WTC11 (cell line): ENCODE measurements at regions not wholly inside any gene's neighbourhood (a gene's known extent, or its start where the extent isn't known, plus 50 kb on each side); places are given as distances from the start of the nearest gene placed in this dataset.

Source experiments
- ATAC-seq: fragments of 200-7000 bp; cut with Tn5 transposase; 2 replicates; pipeline ENCODE4 v1.10.0; 2021; ENCODE audit warnings: mild to moderate bottlenecking, moderate library complexity
- CTCF ChIA-PET: fragments of 300-600 bp; sonication (Branson Sonifier 250); formaldehyde crosslinking; loops from one replicate; lab custom pipeline; 2021; ENCODE audit warnings: antibody characterized with exemption; lab: Charles Lee
- POLR2A ChIA-PET: fragments of 350-600 bp; sonication (Branson Sonifier 250); formaldehyde crosslinking; loops from one replicate; lab custom pipeline; 2021; ENCODE audit warnings: antibody characterized with exemption; lab: Charles Lee
- DNase-seq: peaks from one replicate; pipeline ENCODE4 v3.0.0; 2021; ENCODE audit warnings: low spot score
- H3K27ac Mint-ChIP-seq: 2 replicates; pipeline ENCODE4 v1.8.0; 2021; ENCODE audit warnings: mixed read lengths
- H3K27me3 Mint-ChIP-seq: 2 replicates; pipeline ENCODE4 v1.8.0; 2021; ENCODE audit warnings: low read depth, mild to moderate bottlenecking, moderate library complexity, mixed read lengths
- H3K36me3 Mint-ChIP-seq: 2 replicates; pipeline ENCODE4 v1.8.0; 2021; ENCODE audit warnings: mixed read lengths
- H3K4me1 Mint-ChIP-seq: 2 replicates; pipeline ENCODE4 v1.8.0; 2022; ENCODE audit warnings: mixed read lengths
- H3K4me3 Mint-ChIP-seq: 2 replicates; pipeline ENCODE4 v1.8.0; 2021; ENCODE audit warnings: mild to moderate bottlenecking, moderate library complexity, mixed read lengths
- H3K9me3 Mint-ChIP-seq: 2 replicates; pipeline ENCODE4 v1.8.0; 2021; ENCODE audit warnings: mixed read lengths
- ESRRA ChIP-seq: sonication (generic); formaldehyde crosslinking; IDR thresholded peaks from 2 replicates; pipeline ENCODE4 v1.8.1; 2022; ENCODE audit warnings: mild to moderate bottlenecking, missing genetic modification reagents, borderline replicate concordance
- FOXJ3 ChIP-seq: sonication (generic); formaldehyde crosslinking; IDR thresholded peaks from 2 replicates; pipeline ENCODE4 v1.9.0; 2021; ENCODE audit warnings: missing genetic modification reagents, mild to moderate bottlenecking, borderline replicate concordance
- FOXP1 ChIP-seq: sonication (generic); formaldehyde crosslinking; IDR thresholded peaks from 2 replicates; pipeline ENCODE4 v1.8.0; 2022; ENCODE audit warnings: missing genetic modification reagents, mild to moderate bottlenecking, moderate library complexity, borderline replicate concordance
- GABPB1 ChIP-seq: sonication (generic); formaldehyde crosslinking; IDR thresholded peaks from 2 replicates; pipeline ENCODE4 v1.8.1; 2023; ENCODE audit warnings: mild to moderate bottlenecking, missing genetic modification reagents
- GTF2I ChIP-seq: fragments of 250-450 bp; sonication (Bioruptor Pico); conservative IDR thresholded peaks from 2 replicates; pipeline ENCODE4 v1.4.0; 2021; ENCODE audit warnings: mild to moderate bottlenecking
- HMGA2 ChIP-seq: fragments of 250-450 bp; sonication (Bioruptor Pico); IDR thresholded peaks from 2 replicates; pipeline ENCODE4 v1.4.0; 2021; ENCODE audit warnings: mild to moderate bottlenecking, moderate library complexity
- NFATC4 ChIP-seq: fragments of 250-450 bp; sonication (Bioruptor Pico); IDR thresholded peaks from 2 replicates; pipeline ENCODE4 v1.9.0; 2021; ENCODE audit warnings: mild to moderate bottlenecking
- NFE2L1 ChIP-seq: sonication (generic); formaldehyde crosslinking; IDR thresholded peaks from 2 replicates; pipeline ENCODE4 v1.8.1; 2023; ENCODE audit warnings: missing genetic modification reagents
- NR2C2 ChIP-seq: sonication (generic); formaldehyde crosslinking; IDR thresholded peaks from 2 replicates; pipeline ENCODE4 v1.8.0; 2022; ENCODE audit warnings: mild to moderate bottlenecking, missing genetic modification reagents
- NR3C1 ChIP-seq: sonication (generic); formaldehyde crosslinking; conservative IDR thresholded peaks from 2 replicates; pipeline ENCODE4 v1.8.1; 2023; ENCODE audit warnings: low read depth, mild to moderate bottlenecking, missing genetic modification reagents
- PRRX2 ChIP-seq: fragments of 250-450 bp; sonication (Bioruptor Pico); IDR thresholded peaks from 2 replicates; pipeline ENCODE4 v1.8.0; 2021; ENCODE audit warnings: mild to moderate bottlenecking
- SMAD4 ChIP-seq: sonication (generic); formaldehyde crosslinking; IDR thresholded peaks from 2 replicates; pipeline ENCODE4 v1.8.0; 2022; ENCODE audit warnings: mild to moderate bottlenecking, missing genetic modification reagents
- SP1 ChIP-seq: sonication (generic); formaldehyde crosslinking; conservative IDR thresholded peaks from 2 replicates; pipeline ENCODE4 v1.8.1; 2022; ENCODE audit warnings: missing genetic modification reagents
- TEAD1 ChIP-seq: sonication (generic); formaldehyde crosslinking; IDR thresholded peaks from 2 replicates; pipeline ENCODE4 v1.8.0; 2022; ENCODE audit warnings: mild to moderate bottlenecking, missing genetic modification reagents
- TEAD4 ChIP-seq: sonication (generic); formaldehyde crosslinking; IDR thresholded peaks from 2 replicates; pipeline ENCODE4 v1.8.0; 2022; ENCODE audit warnings: mild to moderate bottlenecking, missing genetic modification reagents
- ZNF317 ChIP-seq: sonication (generic); formaldehyde crosslinking; IDR thresholded peaks from 2 replicates; pipeline ENCODE4 v1.8.1; 2023; ENCODE audit warnings: low read depth, mild to moderate bottlenecking, moderate library complexity, missing genetic modification reagents, borderline replicate concordance
- TF ChIP-seq, protein P1 (sequence below): fragments of 250-450 bp; sonication (Bioruptor Pico); IDR thresholded peaks from 2 replicates; pipeline ENCODE4 v2.1.2; 2022; ENCODE audit warnings: mild to moderate bottlenecking, moderate library complexity
- TF ChIP-seq, protein P2 (sequence below): sonication (generic); formaldehyde crosslinking; IDR thresholded peaks from 2 replicates; pipeline ENCODE4 v1.8.0; 2022; ENCODE audit warnings: mild to moderate bottlenecking, missing genetic modification reagents
- TF ChIP-seq, protein P3 (sequence below): sonication (generic); formaldehyde crosslinking; IDR thresholded peaks from 2 replicates; pipeline ENCODE4 v1.8.1; 2022; ENCODE audit warnings: missing genetic modification reagents, borderline replicate concordance
- TF ChIP-seq, protein P4 (sequence below): sonication (generic); formaldehyde crosslinking; IDR thresholded peaks from 2 replicates; pipeline ENCODE4 v1.8.1; 2023; ENCODE audit warnings: mild to moderate bottlenecking, missing genetic modification reagents
- TF ChIP-seq, protein P5 (sequence below): sonication (generic); formaldehyde crosslinking; IDR thresholded peaks from 2 replicates; pipeline ENCODE4 v1.8.1; 2023; ENCODE audit warnings: mild to moderate bottlenecking, moderate library complexity, missing genetic modification reagents
- TF ChIP-seq, protein P6 (sequence below): fragments of 250-450 bp; sonication (Bioruptor Pico); IDR thresholded peaks from 2 replicates; pipeline ENCODE4 v1.9.0; 2021; ENCODE audit warnings: moderate library complexity, mild to moderate bottlenecking, inconsistent platforms, borderline replicate concordance
- TF ChIP-seq, protein P7 (sequence below): sonication (generic); formaldehyde crosslinking; conservative IDR thresholded peaks from 2 replicates; pipeline ENCODE4 v1.8.1; 2022; ENCODE audit warnings: mild to moderate bottlenecking, missing genetic modification reagents

DNA sequence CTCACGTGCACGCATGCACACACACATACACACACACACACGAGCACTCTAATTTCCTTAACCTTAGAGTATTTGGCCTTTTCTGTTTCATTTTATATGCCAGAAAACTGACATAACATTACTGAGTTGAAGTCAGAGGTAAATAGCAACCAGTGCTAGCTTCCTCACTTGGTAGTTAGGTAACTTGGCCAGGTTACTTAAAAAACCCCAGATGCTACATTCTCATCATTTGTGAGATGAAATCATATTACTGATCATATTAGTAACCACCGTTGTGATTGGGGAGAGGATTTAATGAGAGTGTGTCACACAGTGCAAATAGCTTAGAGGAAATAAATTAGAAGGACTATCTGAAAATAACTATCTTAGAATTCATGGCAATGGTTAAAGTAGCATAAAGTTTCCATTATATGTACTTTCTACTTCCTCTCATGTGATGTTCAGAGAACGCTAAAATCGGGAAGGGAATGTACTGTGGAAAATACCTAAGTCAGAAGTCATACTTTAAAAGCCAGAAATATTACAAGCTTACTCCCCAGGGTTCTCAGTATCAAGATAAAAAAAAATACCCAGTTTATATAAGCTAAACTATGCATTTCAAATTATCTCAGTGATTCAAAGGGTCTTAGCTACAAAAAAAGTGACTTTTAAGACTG, 120.5 kb downstream of the TUSC1 start:
- no peaks in the 10 kb centered on the region for H3K36me3 Mint-ChIP-seq
- DNase-seq (no peak), ATAC-seq (no peak)
- H3K27me3 Mint-ChIP-seq, result no peaks in the 10 kb centered on the region
- H3K4me3 Mint-ChIP-seq, result no peak overlapping the region
- no peak overlapping the region for H3K27ac Mint-ChIP-seq
- H3K4me1 Mint-ChIP-seq, result peaks cover 6% of the 10 kb centered on the region
- H3K9me3 Mint-ChIP-seq, result no peaks in the 10 kb centered on the region
- ChIA-PET CTCF (no interaction called here), POLR2A (no interaction called here)
- TF ChIP-seq TEAD4 (CRISPR knock-in tag), result no peak
- TF ChIP-seq NFATC4 (CRISPR knock-in tag), result no peak
- TF ChIP-seq NR2C2 (CRISPR knock-in tag), result no peak
- TF ChIP-seq SMAD4 (CRISPR knock-in tag), result no peak
- TF ChIP-seq NFE2L1 (CRISPR knock-in tag), result no peak
- TF ChIP-seq, protein P1, sequence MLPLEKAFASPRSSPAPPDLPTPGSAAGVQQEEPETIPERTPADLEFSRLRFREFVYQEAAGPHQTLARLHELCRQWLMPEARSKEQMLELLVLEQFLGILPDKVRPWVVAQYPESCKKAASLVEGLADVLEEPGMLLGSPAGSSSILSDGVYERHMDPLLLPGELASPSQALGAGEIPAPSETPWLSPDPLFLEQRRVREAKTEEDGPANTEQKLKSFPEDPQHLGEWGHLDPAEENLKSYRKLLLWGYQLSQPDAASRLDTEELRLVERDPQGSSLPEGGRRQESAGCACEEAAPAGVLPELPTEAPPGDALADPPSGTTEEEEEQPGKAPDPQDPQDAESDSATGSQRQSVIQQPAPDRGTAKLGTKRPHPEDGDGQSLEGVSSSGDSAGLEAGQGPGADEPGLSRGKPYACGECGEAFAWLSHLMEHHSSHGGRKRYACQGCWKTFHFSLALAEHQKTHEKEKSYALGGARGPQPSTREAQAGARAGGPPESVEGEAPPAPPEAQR (CRISPR knock-in tag), result no peak

DNA sequence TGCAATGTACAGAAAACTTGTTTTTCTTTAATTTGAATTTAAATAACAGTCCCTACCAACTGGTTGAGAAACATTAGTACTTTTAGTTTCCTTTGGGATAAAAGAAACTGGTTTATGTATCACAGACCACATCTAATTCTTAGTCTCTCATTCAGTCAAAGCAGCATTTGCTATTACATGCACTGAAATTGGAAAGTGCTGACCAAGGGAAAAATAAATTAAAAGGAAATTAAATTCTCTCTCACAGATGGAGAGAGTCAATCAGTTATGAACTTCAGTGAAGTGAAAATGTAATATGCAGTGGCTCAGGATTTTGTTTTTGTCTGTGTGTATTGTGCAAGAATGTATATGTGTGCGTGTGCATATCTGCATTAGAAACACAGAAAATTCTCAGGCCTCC, 121.7 kb downstream of the TUSC1 start:
- DNase-seq (no peak), ATAC-seq (no peak)
- no peak overlapping the region for H3K4me3 Mint-ChIP-seq
- ChIA-PET POLR2A (no interaction called here), CTCF (no interaction called here)
- H3K36me3 Mint-ChIP-seq, result no peaks in the 10 kb centered on the region
- TF ChIP-seq GTF2I, result no peak
- TF ChIP-seq, protein P2, sequence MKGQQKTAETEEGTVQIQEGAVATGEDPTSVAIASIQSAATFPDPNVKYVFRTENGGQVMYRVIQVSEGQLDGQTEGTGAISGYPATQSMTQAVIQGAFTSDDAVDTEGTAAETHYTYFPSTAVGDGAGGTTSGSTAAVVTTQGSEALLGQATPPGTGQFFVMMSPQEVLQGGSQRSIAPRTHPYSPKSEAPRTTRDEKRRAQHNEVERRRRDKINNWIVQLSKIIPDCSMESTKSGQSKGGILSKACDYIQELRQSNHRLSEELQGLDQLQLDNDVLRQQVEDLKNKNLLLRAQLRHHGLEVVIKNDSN, result no peak
- TF ChIP-seq PRRX2 (CRISPR knock-in tag), result no peak
- TF ChIP-seq TEAD1, result no peak
- no peaks in the 10 kb centered on the region for H3K27me3 Mint-ChIP-seq
- no peak overlapping the region for H3K27ac Mint-ChIP-seq
- peaks cover 6% of the 10 kb centered on the region for H3K4me1 Mint-ChIP-seq
- H3K9me3 Mint-ChIP-seq, result no peaks in the 10 kb centered on the region

DNA sequence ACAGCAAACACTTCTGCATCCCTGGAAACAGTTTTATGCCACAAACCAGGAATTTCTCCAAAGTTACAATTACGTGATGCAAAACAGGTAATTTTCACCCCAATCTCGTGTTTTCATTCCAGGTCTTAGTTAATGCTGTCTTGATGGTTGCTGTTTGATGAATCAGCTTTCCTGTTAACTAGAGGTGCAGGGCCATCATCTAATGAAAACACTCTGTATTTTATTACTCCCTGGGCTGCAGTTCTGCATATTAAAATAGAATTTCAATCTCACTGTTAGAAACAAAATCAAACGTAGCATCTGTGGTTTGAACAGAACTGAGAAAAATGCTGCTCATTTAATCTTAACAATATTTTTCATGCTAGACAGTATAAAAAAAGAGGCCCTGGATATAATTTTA, 129.4 kb downstream of the TUSC1 start:
- peaks cover 19% of the 10 kb centered on the region for H3K4me1 Mint-ChIP-seq
- peaks cover 2% of the 10 kb centered on the region; the same call in 1 of the 2 replicates for H3K9me3 Mint-ChIP-seq
- POLR2A ChIA-PET, result no interaction called here
- no peak overlapping the region for H3K27ac Mint-ChIP-seq
- DNase-seq (no peak), ATAC-seq (no peak)
- H3K27me3 Mint-ChIP-seq, result no peaks in the 10 kb centered on the region
- H3K4me3 Mint-ChIP-seq, result no peak overlapping the region
- CTCF ChIA-PET, result no interaction called here
- H3K36me3 Mint-ChIP-seq, result no peaks in the 10 kb centered on the region
- no peak for TF ChIP-seq SP1 (CRISPR knock-in tag)
- TF ChIP-seq, protein P3, sequence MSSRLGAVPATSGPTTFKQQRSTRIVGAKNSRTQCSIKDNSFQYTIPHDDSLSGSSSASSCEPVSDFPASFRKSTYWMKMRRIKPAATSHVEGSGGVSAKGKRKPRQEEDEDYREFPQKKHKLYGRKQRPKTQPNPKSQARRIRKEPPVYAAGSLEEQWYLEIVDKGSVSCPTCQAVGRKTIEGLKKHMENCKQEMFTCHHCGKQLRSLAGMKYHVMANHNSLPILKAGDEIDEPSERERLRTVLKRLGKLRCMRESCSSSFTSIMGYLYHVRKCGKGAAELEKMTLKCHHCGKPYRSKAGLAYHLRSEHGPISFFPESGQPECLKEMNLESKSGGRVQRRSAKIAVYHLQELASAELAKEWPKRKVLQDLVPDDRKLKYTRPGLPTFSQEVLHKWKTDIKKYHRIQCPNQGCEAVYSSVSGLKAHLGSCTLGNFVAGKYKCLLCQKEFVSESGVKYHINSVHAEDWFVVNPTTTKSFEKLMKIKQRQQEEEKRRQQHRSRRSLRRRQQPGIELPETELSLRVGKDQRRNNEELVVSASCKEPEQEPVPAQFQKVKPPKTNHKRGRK (CRISPR knock-in tag), result no peak
- TF ChIP-seq, protein P4, sequence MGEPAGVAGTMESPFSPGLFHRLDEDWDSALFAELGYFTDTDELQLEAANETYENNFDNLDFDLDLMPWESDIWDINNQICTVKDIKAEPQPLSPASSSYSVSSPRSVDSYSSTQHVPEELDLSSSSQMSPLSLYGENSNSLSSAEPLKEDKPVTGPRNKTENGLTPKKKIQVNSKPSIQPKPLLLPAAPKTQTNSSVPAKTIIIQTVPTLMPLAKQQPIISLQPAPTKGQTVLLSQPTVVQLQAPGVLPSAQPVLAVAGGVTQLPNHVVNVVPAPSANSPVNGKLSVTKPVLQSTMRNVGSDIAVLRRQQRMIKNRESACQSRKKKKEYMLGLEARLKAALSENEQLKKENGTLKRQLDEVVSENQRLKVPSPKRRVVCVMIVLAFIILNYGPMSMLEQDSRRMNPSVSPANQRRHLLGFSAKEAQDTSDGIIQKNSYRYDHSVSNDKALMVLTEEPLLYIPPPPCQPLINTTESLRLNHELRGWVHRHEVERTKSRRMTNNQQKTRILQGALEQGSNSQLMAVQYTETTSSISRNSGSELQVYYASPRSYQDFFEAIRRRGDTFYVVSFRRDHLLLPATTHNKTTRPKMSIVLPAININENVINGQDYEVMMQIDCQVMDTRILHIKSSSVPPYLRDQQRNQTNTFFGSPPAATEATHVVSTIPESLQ, result no peak
- TF ChIP-seq HMGA2 (CRISPR knock-in tag), result no peak
- TF ChIP-seq TEAD1, result no peak
- TF ChIP-seq, protein P5, sequence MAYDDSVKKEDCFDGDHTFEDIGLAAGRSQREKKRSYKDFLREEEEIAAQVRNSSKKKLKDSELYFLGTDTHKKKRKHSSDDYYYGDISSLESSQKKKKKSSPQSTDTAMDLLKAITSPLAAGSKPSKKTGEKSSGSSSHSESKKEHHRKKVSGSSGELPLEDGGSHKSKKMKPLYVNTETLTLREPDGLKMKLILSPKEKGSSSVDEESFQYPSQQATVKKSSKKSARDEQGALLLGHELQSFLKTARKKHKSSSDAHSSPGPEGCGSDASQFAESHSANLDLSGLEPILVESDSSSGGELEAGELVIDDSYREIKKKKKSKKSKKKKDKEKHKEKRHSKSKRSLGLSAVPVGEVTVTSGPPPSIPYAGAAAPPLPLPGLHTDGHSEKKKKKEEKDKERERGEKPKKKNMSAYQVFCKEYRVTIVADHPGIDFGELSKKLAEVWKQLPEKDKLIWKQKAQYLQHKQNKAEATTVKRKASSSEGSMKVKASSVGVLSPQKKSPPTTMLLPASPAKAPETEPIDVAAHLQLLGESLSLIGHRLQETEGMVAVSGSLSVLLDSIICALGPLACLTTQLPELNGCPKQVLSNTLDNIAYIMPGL (CRISPR knock-in tag), result no peak
- TF ChIP-seq ZNF317 (CRISPR knock-in tag), result no peak
- no peak for TF ChIP-seq PRRX2 (CRISPR knock-in tag)
- no peak for TF ChIP-seq SMAD4 (CRISPR knock-in tag)
- no peak for TF ChIP-seq GABPB1
- TF ChIP-seq FOXP1 (CRISPR knock-in tag), result no peak
- TF ChIP-seq, protein P6, sequence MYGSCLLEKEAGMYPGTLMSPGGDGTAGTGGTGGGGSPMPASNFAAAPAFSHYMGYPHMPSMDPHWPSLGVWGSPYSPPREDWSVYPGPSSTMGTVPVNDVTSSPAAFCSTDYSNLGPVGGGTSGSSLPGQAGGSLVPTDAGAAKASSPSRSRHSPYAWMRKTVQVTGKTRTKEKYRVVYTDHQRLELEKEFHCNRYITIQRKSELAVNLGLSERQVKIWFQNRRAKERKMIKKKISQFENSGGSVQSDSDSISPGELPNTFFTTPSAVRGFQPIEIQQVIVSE (CRISPR knock-in tag), result no peak
- TF ChIP-seq NR3C1 (CRISPR knock-in tag), result no peak
- TF ChIP-seq, protein P1 (CRISPR knock-in tag), result no peak
- TF ChIP-seq, protein P7, sequence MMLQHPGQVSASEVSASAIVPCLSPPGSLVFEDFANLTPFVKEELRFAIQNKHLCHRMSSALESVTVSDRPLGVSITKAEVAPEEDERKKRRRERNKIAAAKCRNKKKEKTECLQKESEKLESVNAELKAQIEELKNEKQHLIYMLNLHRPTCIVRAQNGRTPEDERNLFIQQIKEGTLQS (CRISPR knock-in tag), result no peak
- TF ChIP-seq FOXJ3 (CRISPR knock-in tag), result no peak
- no peak for TF ChIP-seq ESRRA (CRISPR knock-in tag)
